Stimulated activated CD4-positive, alpha-beta T cell treated with anti-CD3 and anti-CD28 coated beads, Interleukin-15, amount 100 ng/mL, for 1 hour (primary cell): ENCODE measurements at regions not wholly inside any gene's neighbourhood (a gene's known extent, or its start where the extent isn't known, plus 50 kb on each side); places are given as distances from the start of the nearest gene placed in this dataset.

ENCODE experiments used
- DNase-seq, 2 donors: peaks; one replicate each; pipeline ENCODE4 v3.0.0-alpha.2; 2020; ENCODE audit warnings: low read depth in 1 of 2, low spot score in 1 of 2

DNA sequence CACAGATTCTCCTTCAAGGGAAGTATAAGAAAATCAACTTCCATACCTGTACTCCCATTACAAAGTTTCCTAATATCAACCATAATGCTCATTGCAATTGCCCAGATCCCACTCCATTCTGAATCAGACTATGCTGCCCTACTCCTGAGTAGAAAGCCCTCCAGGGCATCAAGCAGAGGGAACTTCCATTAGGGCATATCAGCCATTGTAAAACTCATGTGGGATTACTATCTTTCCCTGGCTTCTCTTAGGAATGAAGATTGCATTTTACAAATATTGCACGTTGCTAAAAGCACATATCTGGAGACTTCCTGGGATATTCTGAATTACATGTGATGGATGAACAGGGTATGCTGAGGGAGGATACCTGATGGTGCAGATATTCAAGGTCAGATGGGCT is 263.2 kb downstream of the FOXA2 start:
- no peak for DNase-seq

DNA sequence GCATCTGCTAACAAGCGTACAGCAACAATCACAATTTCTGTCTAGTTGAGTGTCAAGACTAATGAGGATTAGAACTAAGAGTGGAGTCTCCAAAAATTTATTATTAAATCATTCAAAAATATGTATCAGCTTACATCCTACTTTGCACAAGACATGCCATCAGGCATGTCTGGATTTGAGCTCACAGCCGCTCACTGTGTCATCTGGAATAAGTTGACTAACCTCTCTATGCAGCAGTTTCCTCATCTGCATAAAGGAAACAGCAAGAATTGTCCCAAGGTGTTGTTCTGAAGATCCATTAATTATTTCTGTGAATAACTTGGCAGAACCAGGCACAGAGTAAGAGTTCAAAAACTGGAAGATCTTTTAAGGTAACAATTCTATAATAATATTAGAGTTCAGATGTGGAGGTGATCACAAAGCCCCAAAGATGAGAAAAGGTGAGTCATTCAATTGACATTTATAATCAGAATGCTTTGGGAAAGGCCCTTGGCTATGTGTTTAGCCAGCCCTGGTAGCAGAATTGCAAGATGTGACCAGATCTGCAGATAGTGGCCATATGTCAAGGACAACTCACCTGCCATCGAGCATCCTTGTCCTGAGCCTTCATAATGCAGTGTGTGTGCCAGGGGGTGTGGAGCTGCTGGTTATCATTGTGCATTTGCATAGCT is 264.0 kb downstream of the FOXA2 start:
- no peak for DNase-seq

DNA sequence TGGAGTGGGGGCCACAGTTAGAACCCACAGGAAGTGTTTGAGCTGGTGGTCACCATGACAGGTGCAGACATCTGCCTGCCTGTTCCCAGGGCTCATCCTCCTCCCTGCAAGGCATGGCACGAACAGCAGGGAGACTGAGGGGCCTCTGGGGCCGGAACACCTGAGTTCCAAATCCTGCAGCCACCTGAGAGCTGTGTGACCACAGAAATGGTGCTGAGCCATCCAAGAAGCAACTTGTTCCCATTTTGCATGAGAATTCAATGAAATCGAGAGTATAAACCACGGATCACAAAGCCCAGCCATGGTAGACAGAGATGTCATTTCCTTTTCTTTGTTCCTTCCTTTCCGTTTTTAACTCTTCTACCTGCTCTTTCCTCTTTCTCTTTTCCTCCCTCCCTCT is 268.6 kb downstream of the FOXA2 start:
- DNase-seq = no peak

DNA sequence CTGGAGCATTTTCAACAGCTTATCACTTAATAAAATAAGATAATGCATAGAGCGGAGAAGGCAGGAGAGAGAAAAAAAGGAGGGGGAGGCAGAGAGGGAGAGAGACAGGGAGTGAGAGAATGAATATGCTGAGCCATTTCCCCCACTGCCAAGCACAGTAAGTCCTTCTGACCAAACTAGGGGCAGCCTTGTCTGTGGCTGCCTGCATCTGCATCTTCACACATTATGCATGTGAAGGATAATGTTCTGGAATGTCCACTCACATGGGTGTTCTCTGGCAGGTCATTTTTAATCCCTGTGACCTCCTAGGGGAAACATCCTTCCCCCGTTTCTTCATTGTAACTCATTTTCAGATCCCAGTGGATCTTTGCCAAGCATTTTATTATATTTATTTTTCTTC is 269.3 kb downstream of the FOXA2 start:
- no peak for DNase-seq

DNA sequence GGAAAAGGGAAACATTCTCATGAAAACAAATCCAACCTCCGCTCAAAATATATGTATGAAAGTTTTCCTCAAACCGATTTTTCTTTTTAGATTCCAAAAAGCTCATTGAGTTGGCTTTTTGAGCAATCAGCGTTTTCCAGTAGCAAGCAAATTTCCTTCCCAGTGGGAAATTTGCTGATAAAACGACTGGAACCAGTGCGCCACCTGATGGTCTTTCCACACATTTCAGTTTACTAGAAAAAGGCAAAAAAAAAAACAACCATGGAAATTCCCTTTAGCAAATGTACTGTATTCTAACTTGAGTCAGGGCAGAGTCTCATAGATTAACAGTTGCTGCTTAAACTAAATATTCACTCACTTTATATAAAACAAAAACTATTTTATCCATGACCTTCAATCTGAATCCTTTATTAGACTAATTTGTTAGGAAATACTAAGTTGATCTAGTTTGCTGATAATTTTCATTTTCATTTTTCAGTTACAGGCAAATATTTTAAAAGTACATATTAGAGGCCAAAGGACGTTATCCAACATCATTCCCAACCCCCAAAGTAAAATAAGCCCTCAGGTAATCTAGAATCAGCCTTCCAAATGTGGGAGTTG is 271.5 kb downstream of the FOXA2 start:
- DNase-seq = no peak

DNA sequence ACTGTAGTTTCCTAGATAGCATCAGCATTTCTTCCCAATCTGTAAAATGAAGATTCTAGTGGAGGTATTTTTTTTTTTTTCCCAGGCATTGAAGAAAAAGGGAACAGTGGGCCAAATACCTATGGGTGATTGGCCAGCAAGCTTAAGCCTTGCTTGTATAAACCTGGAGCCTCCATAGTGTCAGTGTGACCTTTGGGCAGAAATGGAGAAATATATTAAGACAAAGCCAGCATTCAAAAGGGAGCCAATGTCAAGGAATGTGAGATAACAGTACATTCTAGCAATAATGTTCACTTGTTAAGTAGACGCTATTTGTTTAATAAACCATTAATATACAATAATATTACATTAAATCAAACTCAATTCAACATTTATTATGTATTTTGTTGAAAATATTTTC is 275.4 kb downstream of the FOXA2 start:
- no peak for DNase-seq

DNA sequence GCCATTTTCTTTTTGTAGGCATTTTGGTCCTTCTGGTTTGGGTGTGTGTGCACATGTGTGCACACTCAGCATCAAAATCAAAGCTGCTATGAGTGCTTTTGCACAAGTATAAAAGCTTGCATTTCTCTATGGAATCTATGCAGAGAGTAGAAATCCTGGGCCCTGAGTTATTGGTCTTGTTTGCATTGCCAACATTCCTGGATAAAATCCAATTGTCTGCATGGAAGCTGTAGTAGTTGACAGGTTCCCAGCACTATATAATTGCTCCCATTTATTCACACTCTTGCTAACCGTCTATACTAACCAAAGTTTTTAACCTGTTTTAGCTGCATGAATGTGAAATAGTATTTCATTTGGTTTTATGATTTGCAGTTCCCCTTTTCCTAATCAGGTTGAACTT is 277.0 kb downstream of the FOXA2 start:
- DNase-seq = no peak

DNA sequence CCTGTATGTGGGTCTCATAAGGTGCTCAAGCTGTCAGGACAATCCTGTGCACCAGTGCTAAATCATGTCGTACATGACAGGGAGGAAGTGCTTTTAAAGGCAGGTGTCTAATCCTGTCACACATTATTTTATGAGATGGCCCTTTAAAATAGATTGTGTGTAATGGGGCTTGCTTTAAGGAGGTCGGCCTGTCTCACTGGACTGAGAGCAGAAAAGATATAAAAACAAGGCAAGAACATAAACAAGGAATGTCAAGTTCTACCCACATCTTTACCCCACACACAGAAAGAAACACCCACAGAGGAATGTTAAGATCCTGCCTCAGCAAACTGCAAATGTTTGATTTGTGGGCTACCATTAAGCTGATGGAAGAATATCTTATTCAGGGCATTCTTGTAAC is 279.0 kb downstream of the FOXA2 start:
- DNase-seq = no peak

DNA sequence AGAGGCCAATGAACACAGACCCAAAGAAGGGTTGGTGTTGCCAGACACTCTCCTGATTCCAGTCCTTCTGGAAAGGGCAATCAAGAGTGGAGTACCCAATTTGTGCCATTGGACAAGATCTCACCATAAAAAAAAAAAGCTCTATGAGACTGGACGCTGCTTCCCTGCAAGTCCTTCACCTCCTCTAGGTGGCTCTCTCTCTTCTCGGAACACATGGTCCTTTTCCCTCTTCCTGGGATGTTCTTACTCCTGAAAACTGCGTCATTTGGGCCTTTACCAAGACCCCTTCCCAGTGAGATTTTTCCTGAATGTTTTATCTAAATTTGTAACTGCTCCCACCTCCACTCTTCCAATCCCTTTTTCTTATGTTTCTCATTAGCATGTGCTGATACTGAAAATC is 280.8 kb downstream of the FOXA2 start:
- DNase-seq = no peak

DNA sequence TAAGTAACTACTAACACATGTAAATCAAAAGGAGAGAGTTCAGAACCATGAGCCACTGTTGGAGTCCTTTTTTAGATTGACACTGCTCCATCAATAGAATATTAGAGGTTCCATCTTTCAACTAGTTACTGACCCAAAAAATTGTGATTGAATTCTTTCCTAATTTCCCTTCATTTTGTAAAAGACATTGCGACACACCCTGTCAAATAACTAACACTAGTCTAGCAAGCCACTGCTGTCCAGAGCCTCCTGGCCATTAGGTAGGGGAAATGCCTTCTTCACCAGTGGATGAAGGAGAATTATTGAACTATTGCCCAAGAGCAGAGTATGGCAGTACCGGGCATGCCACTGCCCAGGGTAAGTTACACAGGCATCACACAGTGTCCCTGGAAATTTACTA is 282.3 kb downstream of the FOXA2 start:
- DNase-seq = no peak

DNA sequence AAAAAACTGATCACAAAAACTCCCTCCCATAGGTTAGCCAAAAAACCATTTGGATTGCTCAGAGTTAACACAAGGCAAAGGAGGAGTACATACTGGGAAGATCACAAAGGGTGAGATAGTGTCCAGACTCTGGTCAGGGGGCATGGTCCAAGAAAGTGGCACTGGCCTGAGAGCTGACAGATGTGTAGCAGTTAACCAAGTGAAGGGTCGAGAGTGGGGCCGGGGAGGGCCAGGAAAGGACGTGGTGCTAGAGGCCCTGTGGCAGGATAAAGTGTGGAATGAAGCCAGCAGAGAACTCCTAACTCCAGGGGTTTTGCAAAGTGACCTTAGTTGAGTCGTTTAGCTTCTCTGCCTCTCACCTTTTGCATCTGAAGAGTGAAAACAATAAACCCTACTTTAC is 290.5 kb downstream of the FOXA2 start:
- no peak for DNase-seq

DNA sequence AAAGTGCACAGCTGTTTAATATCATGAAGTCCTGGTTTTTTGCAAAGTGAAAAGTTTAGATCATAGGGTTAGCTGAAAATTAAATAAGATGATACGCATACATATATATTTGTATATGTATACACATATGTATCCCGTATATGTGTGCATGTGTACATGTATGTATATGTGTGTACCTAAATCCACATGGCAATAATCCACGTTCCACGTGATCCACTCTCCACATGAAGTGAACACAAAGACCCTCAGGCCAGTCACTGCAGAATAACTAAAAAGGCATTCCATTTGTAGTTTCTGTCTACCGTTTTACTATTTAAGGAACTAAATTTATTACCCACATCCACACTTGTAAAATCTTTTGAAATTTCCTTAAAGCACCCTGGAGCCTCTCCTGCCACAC is 294.9 kb downstream of the FOXA2 start:
- DNase-seq = no peak

DNA sequence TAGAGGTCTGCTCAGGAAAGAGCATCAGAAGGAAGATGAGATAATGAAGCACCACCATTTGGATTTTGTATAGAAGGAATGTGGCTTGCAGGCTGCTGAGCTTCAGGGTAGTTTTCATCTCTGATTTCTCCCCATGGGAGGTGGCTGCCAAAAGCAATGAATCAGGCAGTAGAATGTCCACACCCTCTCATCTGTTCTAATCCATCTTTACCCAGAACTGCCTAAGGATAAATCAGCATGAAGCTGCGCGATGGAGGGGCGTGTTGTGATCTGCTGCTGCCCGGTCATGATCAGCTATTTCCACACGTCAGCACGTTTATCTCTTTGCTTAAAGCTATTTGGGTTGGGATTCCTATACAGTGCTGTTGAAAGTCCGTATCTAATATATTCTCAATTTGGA is 295.4 kb downstream of the FOXA2 start:
- DNase-seq = no peak

DNA sequence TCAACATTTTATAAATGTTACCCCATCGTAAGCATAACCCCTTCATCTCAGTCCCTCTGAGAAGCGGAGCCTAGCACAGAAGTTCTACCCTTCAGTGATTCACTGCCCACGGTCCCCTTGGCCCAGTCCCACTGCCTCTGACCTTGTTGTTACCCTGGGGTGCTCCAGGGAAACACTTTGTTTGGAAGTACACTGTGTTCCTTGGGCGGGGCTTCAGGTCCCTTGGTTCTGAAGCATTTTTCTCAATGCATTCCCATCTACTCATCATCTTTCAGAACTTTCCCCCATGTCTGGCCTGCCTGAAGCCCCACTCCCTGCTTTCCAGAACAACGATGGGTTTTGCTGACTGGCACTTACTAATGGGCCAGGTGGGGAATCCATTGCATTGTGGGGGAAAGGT is 296.2 kb downstream of the FOXA2 start:
- no peak for DNase-seq

DNA sequence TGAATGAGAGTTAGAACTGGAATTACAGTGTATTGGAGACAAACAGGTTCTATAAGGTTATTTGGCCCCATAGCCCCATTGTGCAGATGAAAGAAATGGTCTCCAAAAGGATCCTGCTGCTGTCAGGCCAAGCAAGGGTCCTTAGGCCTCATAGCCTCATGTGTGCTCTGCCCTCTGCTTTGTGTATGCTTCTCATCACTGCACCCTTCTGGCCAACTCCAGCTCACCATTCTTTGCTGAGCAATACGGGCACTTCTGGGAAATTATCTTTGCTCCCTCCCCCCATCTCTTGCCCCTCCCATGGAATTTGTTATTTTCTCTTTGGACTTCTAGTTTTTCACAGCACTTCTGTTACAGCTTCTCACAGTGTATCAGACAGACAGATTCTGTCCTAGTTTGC is 298.8 kb downstream of the FOXA2 start:
- DNase-seq = no peak

DNA sequence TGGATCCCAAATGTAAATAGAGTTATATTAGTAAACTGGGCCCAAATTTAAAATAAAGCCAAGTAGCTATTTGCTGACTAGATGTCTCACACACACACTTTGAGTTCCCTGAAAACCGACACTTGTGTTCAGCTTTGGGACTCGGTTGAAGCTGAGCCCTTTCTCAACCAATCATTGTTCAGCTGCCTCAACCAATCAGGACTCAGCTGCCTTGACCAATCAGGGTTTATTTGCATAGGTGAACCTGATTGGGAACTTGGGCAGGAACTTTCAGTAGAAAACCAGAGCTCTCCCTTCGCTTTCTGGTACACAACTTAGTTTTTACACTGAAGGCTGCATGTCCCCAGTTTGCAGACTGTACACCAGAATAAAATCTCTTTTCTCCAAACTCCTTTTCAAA is 301.7 kb downstream of the FOXA2 start:
- DNase-seq = no peak

DNA sequence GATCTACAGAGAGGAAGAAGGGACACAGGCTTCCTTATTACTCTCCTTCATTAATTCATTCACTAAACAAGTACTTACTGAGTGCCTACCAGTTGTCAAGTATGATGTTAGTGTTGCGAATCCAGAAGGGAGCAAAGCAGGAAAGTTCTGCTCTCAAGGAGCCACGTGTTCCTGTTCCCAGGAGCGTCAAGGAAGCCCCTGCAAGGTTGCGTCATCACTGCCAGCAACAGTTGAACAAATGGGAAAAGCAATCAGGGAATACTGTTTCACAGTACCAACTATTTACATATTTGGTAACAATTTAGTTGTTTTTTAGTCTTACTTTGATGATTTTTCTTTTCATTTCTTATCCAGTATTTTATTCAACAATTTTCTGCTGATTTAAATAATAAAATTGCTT is 310.0 kb downstream of the FOXA2 start:
- no peak for DNase-seq

DNA sequence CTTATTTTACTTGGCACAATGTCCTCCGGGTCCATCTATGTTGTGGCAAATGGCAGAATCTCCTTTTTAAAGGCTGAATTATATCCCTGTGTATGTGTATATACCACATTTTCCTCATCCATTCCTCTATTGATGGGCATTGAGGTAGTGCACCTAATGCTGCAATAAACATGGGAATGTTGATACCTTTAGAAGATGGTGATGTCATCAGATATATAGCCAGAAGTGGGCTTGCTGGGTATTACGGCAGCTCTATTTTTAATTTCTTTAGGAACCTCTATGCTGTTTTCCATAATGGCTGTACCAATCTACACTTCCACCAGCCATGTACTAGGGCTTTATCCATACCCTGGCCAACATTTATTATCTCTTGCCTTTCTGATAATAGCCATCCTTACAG is 315.7 kb downstream of the FOXA2 start:
- no peak for DNase-seq

DNA sequence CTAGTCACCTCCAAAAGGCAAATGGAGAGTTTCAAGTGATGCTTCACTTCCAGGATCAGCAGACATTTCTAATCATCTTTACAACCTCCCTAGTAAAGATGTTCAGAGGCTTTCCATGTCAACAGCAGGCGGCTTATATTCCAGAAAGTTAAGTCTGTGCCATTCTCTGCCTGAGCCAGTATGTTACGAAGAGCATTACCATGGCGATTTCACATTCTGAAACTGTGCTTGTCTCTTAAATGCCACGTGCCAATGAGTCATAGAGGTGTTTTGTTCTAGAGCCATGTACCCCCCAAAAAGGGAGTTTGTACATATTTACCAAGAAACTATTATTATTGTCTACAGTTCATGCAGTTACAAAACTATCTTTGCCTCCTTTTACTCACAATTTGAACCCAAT is 319.5 kb downstream of the FOXA2 start:
- DNase-seq = no peak

DNA sequence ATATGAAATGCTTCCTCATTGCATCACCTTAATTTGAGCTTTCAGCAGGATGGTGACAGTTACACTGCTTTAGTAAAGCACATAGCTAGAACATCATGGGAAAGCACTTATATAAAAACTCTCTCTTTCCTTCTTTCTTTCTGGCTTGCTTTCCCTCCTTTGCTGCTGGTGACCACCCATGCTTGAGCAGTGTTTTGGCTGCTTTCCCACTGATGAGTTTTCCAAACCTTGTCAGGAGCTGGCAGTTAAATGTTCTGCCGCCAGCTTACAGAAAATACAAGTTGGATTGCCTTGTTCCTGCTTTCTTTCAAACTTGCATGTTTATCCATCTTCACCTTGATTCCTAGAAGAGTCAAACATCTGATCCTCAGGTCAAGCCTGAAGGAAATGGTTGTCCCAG is 323.9 kb downstream of the FOXA2 start:
- no peak for DNase-seq

DNA sequence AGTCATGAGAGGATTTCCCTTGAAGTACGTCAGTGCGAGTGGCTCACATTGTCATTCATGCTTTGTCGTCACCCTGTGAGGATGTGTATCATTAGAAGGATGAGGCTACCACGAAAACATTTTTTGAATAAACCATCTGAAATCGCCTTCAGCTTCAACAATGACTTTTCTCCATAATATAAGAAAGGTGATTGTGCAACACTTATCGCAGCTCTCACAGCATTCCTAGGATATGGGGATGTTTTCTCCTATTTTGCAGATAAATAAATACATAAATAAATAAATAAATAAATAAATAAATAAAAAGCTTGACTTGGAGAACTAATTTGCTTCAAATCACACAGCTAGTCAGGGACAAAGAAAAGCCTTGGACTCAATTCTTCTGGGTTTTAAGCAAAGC is 326.5 kb downstream of the FOXA2 start:
- DNase-seq = no peak

DNA sequence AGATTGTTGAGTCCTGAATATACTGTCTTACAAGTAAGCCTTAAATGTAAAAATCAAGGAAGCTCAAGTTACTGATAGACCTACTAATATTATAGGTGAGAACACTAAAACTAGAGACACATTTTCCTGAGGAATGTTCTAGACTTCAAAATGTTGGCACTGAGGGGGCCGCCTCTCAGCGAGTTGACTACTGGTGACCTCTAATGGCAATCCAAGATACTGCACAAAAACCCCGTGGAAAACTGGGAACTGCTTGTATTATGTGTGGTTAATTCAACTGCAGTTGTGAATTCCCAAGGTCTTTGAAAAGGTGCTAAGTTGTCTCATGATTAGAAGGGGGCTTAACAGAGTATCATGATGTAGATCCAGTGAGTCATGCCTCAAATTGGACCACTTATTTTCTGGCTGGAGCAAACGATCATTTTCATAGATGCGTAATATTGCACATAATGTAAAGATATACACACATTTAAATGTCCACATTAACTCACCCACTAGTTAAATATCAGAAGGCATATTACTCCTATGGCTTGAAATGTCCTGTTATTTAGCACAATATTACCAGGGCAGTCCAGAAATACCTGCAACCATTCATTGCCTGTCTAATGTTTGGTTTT is 336.2 kb downstream of the FOXA2 start:
- no peak for DNase-seq

DNA sequence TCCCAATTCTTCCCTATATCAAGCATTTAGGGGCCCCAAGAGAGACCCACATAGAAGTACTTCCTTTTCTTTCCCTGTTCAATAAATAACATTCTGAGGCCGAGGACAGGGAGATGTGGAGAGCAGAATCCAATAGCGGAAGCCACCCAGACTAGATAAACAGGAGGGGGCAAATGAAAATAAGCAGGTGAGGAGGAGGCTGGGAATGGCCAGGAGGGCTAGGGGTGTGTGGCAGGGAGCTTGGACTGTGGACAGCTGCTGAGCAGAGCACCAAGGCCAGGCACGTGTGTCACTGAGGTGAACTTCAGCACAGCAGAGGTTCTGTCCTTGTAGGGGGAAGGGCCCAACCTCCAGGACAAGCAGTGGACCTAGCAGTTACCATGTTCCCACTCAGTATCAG is 339.2 kb downstream of the FOXA2 start:
- DNase-seq = no peak
